Panc1 (cell line): ENCODE measurements at regions not wholly inside any gene's neighbourhood (a gene's known extent, or its start where the extent isn't known, plus 50 kb on each side); places are given as distances from the start of the nearest gene placed in this dataset.

Experiments used
- CTCF ChIP-seq: fragments of 450-650 bp; IDR thresholded peaks from 2 replicates; pipeline ENCODE4 v1.5.1; 2017; ENCODE audit warnings: mild to moderate bottlenecking
- REST ChIP-seq, 2 experiments: IDR thresholded peaks; 2 replicates each; pipeline ENCODE4 v1.6.1; 2011 to 2012; ENCODE audit warnings: low read depth in 2 of 2, control low read depth in 1 of 2, low read length in 1 of 2, mild to moderate bottlenecking in 1 of 2, moderate library complexity in 1 of 2; ENCODE audit not compliant: insufficient read depth in 1 of 2
- TCF7L2 ChIP-seq: IDR thresholded peaks from 2 replicates; pipeline ENCODE4 v1.6.1; 2011; ENCODE audit warnings: mild to moderate bottlenecking, low read depth, low read length, inconsistent platforms

- TF ChIP-seq CTCF (no peak), TCF7L2 (no peak), REST (IDR thresholded peaks at IDR 0.05; ENCODE audit: insufficient read depth in 1 of 2, low read depth in 2 of 2, low read length in 1 of 2) (no peak)
These were observed 667.9 kb upstream of the CDH7 start for GRCh38 chr18:65082907-65083306.
